Colon (tissue), 2 donors: ENCODE measurements at regions not wholly inside any gene's neighbourhood (a gene's known extent, or its start where the extent isn't known, plus 50 kb on each side); places are given as distances from the start of the nearest gene placed in this dataset.
"Not testable (repeated sequence)": the region's sequence is repeated elsewhere in the genome, so short reads cannot be mapped to it uniquely, and the experiment has no call there.

Experiments
- FAIRE-seq: peaks from 2 replicates; lab custom pipeline; 2012; peaks lifted over from hg19 to GRCh38; lab: Jason Lieb, UNC
- donor health status: control.
- donor health status: control.

DNA sequence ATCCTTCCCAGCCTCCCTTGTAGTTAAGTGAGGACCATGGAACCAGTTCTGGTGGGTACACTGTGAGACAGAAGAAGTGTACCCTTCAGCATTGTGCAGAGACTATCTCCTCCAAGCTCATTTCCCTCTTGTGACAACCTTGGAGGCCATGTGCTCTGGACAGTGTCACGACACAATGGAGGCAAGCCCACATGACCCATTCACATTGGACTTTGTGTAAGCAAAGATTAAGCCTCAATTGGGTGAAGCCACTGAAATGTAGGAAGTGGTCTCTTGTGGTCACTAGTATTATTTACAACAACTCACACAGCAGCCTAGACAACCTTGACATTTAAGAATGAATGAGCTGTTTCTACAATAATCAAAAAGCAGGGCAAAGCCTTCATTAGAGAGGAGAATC, 124.2 kb downstream of the INHBA start:
- FAIRE-seq = no peak

DNA sequence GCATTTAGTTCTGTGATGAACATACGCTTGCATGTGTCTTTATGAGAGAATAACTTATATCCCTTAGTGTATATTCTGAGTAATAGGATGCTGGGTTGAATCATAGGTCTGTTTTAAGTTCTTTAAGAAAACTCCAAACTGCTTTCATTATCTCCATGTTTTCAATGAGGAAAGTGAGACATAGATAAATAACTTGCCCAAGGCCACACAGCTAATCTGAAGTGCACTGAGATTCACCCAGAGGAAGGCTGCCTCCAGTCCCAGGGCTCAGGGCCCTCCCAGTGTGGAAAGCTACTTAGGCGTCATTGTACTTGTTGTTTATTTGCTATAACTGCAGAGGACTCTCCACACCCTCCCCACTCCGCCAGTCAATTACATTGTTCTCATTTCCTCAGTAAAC, 126.7 kb downstream of the INHBA start:
- no peak for FAIRE-seq

- FAIRE-seq = no peak
Measured at GRCh38 chr7:41574377-41574776, 128.5 kb downstream of the INHBA start.

GRCh38 chr7:41573862-41574261, 129.0 kb downstream of the INHBA start:
- no peak for FAIRE-seq

DNA sequence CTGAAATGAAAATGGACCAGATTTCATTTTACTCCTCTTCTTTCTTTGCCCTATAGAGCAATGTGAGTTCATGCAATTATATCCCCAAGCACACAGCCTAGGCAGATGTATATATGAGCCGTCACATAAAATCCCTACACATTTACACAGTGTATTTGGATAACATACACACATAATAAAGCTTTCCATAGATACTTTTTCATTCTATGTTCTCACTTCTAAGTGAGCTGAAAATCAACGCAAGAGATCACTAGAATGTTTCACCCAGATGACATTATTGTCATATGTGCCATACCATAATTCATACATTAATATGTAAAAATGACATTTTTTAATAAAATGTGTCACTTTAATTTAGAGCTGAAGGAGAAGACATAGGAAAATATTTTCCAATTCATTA, 129.4 kb downstream of the INHBA start:
- no peak for FAIRE-seq

- FAIRE-seq = no peak
Measured at GRCh38 chr7:41573015-41573414, 129.9 kb downstream of the INHBA start.

DNA sequence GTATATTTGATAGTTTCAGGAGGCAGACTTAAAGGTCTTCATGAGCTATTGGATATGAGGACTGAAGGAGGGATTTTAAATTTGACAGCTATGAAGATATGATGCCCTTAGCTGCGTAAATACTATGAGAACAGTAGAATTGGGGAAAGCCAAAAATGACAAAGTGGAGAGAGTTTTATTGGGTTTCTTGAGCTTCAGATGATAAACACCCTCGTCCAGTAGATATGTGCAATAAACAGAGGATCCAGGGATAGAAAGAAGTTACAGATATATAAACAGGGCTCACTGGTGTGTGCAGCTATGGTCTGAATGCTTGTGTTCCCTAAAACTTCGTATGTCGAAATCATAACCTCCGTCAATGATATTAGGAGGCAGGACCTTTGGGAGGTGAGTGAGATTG, 131.3 kb downstream of the INHBA start:
- no peak for FAIRE-seq

DNA sequence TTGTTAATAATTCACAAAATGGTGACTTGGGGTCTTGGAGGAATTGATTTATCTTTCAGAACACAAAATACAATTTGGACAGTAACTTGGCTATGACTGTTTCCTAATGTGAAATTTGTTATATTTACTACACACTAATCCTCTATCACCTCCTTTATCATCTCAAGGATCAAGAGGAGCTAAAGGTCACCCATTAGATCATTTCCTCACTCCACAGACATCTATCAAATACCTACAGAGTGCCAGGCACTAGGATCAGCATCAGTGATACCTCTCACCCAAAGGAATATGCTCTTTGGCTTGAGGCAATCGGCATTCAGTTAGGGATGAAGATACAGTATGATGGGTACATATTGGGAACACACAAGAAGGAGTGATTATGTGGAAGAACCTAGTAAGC, 132.1 kb downstream of the INHBA start:
- no peak for FAIRE-seq

DNA sequence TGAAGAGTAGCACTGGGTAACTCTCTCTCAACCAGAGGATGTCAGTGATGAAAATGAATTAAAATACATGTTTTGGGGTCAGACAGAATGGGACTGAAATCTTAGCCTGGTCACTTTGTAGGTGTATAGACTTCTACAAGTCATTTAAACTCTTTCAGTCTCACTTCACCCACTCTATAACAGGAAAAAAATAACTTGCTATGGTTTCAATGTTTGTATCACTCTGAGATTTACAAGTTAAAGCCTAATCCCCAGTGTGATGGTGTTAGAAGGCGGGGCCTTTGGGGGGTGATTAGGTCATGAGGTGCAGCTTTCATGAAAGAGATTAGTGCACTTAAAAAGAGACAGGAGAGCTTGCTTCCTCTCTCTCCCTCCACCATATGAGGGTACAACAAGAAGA, 134.8 kb downstream of the INHBA start:
- no peak for FAIRE-seq

DNA sequence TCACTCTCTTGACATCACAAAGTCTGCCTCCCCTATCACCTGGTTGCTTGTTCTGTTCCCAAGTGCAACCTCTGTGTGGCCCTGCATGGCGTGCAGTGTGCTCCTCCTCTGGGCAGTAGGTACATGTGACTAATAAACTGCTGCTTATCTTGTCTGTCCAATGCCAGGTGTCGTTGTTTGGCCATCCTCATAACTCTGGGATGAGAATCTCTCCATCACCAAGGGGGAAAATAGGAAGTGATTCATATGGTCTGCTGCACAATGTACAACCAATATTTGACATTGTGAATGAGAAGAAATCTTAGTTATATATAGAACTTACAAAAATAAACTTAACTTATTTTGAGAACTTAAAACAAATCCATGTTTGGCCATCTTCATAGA, 135.2 kb downstream of the INHBA start:
- FAIRE-seq = no peak

DNA sequence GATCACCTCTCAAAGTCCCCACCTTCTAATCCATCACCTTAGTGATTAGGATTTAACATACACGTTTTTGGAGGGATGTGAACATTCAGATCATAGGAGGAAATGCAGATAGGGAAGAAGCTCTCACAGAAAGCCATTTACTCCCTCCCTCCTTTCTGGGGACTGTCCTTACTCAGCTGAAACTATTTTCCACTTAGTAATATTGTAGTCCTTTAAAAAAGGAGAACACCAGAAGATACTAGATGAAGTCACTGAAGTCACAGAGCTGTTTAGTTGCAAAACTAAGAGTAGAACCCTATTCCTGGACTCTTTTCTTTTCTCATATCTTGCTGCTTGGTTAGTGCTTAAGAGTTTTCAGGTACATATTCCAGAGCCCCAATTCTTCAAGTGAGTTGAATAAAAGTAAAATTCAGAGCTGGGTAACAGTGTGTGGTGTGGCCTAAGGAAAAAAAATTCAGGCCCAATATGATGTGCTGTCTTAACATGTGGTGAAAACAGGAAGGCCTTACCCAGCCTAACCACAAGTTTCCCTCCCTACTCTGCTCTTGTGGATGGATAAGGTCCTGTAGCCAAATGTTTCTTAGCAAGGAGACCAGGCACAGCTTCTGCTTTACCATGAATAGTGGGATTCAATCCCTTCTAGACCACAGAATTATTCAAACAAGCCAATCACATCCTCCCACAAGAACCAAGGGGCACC, 135.7 kb downstream of the INHBA start:
- no peak for FAIRE-seq

DNA sequence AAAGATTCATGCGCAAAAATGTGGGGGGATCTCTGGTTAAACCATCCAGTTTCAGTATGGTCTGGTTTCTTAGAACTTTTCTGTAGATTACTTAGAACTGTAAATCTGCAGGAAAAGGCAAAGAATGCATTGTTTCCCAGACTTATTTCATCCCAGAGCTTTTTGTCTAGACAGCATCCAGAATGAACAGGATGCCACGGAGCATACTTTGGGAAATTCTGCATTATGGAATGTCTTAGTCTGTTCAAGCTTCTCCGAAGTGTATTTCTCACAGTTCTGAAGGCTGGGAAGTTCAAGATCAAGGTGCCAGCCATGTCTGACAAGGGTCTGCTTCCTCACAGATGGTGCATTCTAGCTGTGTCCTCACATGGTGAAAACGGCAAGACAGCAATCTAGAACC, 136.3 kb downstream of the INHBA start:
- FAIRE-seq = no peak

GRCh38 chr7:41565655-41566054, 137.2 kb downstream of the INHBA start:
- FAIRE-seq = no peak

DNA sequence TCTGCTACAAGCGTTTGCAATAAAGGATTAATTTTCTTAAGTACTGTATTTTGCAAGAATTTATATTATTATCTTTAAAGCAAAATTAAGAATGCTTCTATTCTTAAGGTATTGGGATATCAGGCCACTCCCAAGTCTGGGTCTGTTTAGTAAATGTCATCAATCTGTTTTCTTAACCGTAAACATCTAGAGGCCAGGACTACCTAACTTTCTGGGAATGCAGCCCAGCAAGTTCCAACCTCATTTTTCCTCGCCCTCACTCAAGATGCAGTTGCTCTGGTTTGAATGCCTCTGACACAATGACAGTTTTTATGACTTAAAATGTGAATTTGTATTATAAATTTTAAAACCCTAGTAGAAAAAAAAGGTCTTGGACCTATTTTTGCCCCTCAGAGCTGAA, 143.5 kb downstream of the INHBA start:
- FAIRE-seq = no peak

- no peak for FAIRE-seq
Measured at GRCh38 chr7:41554481-41554880, 148.4 kb downstream of the INHBA start.

GRCh38 chr7:41550046-41550445, 152.8 kb downstream of the INHBA start:
- FAIRE-seq = not testable (repeated sequence)

DNA sequence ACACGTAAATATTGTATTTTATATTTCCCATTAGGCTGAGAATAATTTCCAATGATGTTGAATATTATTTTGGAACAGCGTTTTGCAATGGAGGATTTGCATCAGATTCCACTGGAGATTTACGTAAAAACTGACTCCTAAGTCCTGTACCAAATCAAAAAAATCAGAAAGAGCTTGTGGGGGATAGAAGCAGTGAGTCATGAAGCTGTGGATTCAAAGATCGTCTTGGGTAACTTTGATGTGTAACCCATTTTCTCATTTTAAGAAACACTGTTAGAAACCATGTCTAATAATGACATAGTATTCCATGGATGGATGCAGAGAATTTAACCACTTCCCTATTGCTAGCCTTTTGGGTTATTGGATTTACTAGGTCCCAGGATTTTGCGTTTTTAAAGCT, 158.6 kb downstream of the INHBA start:
- no peak for FAIRE-seq

DNA sequence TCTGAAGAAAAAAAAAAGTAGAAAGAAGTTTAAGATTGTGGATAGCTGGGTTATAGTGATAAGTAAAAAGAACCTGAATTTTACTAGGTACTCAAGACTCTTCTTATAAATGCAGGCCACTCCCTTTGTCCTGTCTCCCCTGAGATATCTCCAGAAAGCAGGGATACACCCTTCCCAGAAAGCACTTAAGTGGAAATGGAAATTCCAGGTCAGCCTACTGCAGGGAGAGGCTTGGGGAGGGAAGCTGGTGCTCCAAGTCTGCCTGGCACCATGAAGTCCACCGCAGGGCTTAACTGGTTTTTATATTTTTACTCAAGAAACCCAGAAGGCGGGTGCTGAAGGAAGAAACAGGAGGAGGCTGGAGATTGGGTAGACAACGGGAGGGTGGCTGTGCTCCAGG, 162.3 kb downstream of the INHBA start:
- no peak for FAIRE-seq

DNA sequence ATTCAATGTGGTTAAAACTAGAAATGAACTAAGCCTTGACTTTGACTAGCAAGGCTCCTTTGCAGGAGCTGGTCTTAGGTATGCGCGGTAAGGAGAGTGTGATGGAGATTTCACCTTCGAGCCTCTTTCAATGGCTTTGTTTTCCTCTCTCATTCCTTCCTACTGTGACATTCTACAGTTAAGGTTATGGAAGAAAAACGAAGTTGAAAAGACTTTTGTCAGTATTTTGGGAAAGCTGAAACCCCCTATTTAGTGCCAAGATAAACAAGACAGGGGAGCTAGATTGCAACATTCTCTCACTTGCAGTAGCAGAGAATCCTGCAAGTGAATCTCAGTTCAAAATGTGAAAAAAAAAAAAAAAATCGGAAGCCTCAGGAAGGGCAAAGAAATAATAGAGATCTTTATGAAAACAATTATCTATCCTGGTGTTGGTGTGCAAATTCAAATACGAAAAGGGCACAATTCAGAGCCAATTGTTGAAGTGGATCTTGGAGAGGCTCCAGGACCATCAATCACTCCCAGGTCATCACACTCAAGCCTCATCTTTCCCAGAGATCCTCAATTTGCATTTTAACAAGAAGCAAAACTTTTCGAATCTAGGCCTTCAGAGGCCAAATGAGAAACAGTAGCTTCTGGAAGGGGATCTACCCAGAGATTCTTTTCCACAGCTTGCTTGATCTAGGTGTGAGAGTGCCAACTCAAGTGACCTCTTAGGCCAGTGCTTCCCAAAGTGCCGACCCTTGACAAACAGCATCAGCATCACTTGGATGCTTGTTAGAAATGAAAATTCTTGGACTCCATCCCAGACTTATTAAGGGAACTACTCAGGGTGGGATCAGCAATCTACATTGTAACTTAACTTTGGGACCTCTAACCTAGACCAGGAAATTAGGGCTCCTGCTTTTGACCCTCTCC, 163.8 kb downstream of the INHBA start:
- no peak for FAIRE-seq

GRCh38 chr7:41536873-41537665, 165.8 kb downstream of the INHBA start:
- no peak for FAIRE-seq

DNA sequence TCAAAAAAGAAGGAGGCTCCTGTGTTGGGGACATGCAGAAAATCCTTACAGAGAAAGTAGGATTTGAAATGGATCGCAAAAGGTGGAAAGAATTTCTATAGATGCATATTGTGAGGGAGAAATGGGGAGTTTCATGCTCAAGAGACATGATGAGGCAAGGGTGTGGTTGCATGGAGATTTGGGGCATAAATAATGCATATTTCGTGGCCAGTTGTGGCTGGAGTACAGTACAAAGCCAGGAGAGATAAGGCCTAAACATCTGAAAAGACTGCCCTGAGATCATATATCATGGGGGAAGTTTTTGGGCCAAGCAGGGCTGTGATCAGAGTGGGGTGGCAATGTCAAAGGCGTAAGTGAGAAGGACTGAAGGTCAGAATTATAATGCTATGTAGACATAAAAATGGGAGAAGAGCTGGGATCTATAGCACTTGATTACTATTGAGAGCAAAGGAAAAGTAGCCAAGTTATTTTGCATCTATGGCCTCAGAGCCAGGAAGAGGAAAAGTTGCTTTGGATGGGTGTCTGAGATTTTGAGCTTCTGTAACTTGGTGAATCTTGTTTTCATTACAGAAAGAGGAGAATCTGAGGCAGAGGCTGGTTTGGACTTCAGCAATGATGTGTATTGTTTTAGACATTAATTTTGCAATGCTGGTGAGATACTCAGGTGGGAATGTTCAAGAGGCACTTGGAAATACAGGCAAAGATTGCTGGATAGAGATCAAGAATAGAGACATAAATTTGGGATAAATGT, 166.6 kb downstream of the INHBA start:
- no peak for FAIRE-seq

DNA sequence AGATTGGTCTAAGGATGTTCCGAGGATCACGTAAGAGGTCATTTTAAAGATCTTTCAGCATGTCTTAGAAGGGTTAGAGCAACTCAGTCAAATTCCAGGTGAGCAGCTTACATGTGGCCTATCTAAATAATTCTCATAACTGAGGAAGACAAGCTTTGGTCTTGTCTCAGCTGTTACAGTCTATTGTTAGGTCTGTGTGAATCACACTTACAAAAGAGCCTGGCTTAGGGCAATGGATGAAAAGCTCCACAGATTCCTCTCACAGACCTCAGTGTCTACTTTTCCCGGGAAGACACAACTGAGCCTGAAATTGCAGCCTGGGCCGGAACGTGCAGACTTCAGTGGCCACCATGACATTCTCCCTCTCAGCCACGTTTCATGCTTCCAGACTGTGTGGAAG, 173.1 kb downstream of the INHBA start:
- no peak for FAIRE-seq
